ENCODE measurements at regions not wholly inside any gene's neighbourhood (a gene's known extent, or its start where the extent isn't known, plus 50 kb on each side); places are given as distances from the start of the nearest gene placed in this dataset.

- no peak overlapping the region for H3K4me3 Mint-ChIP-seq
- no peak overlapping the region for H3K27ac Mint-ChIP-seq
- intact Hi-C loops (cut with micrococcal nuclease), result no loop called here
- DNase-seq (no peak), ATAC-seq (ENCODE audit: low read depth) (no peak)
- H3K36me3 Mint-ChIP-seq (ENCODE audit: low read depth), result no peaks in the 10 kb centered on the region
- H3K27me3 Mint-ChIP-seq, result peaks cover 19% of the 10 kb centered on the region
- peaks cover 5% of the 10 kb centered on the region for H3K9me3 Mint-ChIP-seq
- no peaks in the 10 kb centered on the region for H3K4me1 Mint-ChIP-seq
- POLR2A ChIA-PET, result no interaction called here
- CTCF ChIA-PET, result no interaction called here
- no peak for TF ChIP-seq CTCF (IDR thresholded peaks at IDR 0.05)
Measured at GRCh38 chr5:122545986-122546385, 228.9 kb upstream of the SNX2 start.

GRCh38 chr5:122547219-122547618 is 227.7 kb upstream of the SNX2 start:
- Mint-ChIP-seq H3K4me1 (peaks cover 5% of the 10 kb centered on the region), H3K36me3 (ENCODE audit: low read depth) (no peaks in the 10 kb centered on the region), H3K27ac (no peak overlapping the region), H3K27me3 (peaks cover 8% of the 10 kb centered on the region), H3K4me3 (no peak overlapping the region), H3K9me3 (peaks cover 5% of the 10 kb centered on the region)
- intact Hi-C loops (cut with micrococcal nuclease), result no loop called here
- no peak for ATAC-seq (ENCODE audit: low read depth)
- no peak for TF ChIP-seq CTCF (IDR thresholded peaks at IDR 0.05)
- ChIA-PET CTCF (no interaction called here), POLR2A (no interaction called here)
- DNase-seq, result no peak

GRCh38 chr5:122547669-122548068 is 227.2 kb upstream of the SNX2 start:
- Mint-ChIP-seq H3K27ac (no peak overlapping the region), H3K4me1 (peaks cover 5% of the 10 kb centered on the region), H3K4me3 (no peak overlapping the region), H3K36me3 (ENCODE audit: low read depth) (no peaks in the 10 kb centered on the region), H3K27me3 (peaks cover 6% of the 10 kb centered on the region), H3K9me3 (peaks cover 5% of the 10 kb centered on the region)
- DNase-seq (no peak), ATAC-seq (ENCODE audit: low read depth) (no peak)
- ChIA-PET POLR2A (no interaction called here), CTCF (no interaction called here)
- TF ChIP-seq CTCF (IDR thresholded peaks at IDR 0.05), result no peak
- intact Hi-C loops (cut with micrococcal nuclease), result no loop called here

GRCh38 chr5:122559676-122560075 is 215.2 kb upstream of the SNX2 start:
- ATAC-seq (ENCODE audit: low read depth), result no peak
- ChIA-PET CTCF (no interaction called here), POLR2A (no interaction called here)
- no peaks in the 10 kb centered on the region for H3K4me1 Mint-ChIP-seq
- intact Hi-C loops (cut with micrococcal nuclease), result no loop called here
- TF ChIP-seq CTCF (IDR thresholded peaks at IDR 0.05), result no peak
- no peak overlapping the region for H3K4me3 Mint-ChIP-seq
- H3K27me3 Mint-ChIP-seq, result no peaks in the 10 kb centered on the region
- no peak for DNase-seq
- peaks cover 7% of the 10 kb centered on the region for H3K9me3 Mint-ChIP-seq
- H3K36me3 Mint-ChIP-seq (ENCODE audit: low read depth), result no peaks in the 10 kb centered on the region
- H3K27ac Mint-ChIP-seq, result no peak overlapping the region

GRCh38 chr5:122561209-122561608 is 213.7 kb upstream of the SNX2 start:
- ChIA-PET POLR2A (no interaction called here), CTCF (no interaction called here)
- DNase-seq (no peak), ATAC-seq (ENCODE audit: low read depth) (no peak)
- no peak for TF ChIP-seq CTCF (IDR thresholded peaks at IDR 0.05)
- no peaks in the 10 kb centered on the region for H3K36me3 Mint-ChIP-seq (ENCODE audit: low read depth)
- intact Hi-C loops (cut with micrococcal nuclease), result no loop called here
- H3K4me3 Mint-ChIP-seq, result no peak overlapping the region
- H3K27ac Mint-ChIP-seq, result no peak overlapping the region
- H3K9me3 Mint-ChIP-seq, result peaks cover 7% of the 10 kb centered on the region
- H3K4me1 Mint-ChIP-seq, result no peaks in the 10 kb centered on the region
- no peaks in the 10 kb centered on the region for H3K27me3 Mint-ChIP-seq

Measured in activated B cell treated with CpG ODN at 0.5 μM for 24 hours (primary cell).